ENCODE measurements at regions not wholly inside any gene's neighbourhood (a gene's known extent, or its start where the extent isn't known, plus 50 kb on each side); places are given as distances from the start of the nearest gene placed in this dataset.

DNA sequence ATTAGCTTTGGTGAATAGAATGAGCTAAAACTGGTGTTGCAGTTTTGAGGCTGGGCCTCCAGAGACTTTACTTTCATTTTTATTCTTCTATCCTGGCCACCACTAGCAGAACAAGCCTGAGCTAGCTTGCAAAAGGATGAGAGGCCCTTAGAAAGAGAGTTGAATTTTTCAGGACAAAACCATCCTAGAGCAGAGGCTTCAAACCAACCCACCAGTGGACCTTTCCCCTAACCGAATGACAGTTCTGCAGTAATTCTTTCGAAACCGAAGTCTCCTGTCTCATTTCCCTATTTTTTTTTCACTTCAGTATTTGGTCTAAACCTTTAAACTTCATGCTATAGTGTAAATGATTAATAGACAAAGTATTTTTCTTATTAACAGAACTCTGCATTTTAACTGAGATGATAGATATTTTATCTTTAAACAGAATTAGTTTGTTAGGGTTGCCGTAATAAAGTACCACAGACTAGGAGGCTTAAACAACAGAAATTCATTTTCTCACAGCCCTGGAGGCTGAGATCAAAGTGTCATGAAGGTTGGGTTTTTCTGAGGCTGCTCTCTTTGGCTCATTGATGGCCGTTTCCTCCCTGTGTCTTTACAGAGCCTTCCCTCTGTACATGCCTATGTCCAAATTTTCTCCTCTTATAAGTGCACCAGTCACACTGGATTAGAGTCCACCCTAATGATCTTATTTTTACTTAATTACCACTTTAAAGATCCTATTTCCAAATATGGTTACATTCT, 80.6 kb upstream of the PAK5 start:
- no peak for DNase-seq

DNA sequence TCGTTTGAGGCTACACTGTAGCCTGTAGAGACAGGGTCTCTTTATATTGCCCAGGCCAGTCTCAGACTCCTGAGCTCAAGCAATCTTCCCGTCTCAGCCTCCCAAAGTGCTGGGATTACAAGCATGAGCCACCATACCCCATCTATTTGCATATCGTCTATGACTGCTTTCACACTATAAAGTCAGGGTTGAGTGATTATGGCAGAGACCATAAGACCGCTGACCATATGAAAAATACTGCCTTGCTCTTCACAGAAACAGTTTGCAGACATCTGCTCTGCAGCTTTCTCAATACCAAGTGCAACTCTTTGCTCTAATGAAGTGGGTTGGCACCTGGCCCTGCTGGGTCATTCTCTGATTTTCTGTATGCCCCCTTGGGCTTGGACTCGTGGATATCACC, 79.5 kb upstream of the PAK5 start:
- no peak for DNase-seq

DNA sequence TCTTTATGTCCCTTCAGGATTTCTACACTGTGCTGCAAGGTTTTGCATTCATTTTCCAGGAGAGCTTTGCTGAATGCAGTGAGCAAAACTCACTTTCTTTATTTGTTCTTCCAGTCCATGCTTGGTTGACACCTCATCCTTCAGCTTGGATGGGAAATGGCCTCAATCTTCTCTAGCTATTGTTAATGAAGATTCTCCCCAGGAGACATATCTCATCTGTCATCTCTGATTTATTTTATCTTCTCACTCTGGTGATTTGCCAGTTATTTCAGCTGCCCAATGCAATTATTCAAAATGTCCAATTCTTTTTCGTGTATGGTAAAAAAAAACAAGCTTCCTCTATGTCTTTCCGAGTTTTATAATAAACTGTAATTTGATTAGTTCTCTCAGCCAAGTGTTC, 77.9 kb upstream of the PAK5 start:
- DNase-seq: no peak

DNA sequence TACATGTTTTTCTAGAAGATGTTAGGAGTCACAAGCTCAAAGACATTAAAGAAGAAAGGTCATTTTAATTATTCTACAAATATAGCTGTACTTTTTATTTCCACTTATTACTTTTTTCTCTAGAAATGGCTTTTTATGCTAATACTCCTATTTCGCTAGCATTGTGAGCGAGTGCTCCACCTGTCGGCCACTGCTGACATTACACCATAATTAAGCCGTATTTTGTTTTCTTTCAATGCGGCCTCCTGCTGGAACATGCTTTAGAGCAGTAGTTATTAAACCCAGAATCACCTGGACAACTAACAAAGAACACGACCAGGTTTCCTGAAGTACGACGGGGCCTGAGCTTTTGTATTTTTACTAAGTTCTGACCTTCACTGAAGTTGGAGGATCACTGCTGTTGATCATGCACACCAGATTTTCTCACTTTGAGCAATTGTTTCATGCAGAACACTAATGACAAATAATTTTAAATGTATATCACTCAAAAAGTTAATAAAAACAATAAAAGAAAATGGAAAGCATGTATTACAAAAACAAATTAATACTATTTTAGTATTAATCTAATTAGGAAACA, 74.1 kb upstream of the PAK5 start:
- DNase-seq: no peak

DNA sequence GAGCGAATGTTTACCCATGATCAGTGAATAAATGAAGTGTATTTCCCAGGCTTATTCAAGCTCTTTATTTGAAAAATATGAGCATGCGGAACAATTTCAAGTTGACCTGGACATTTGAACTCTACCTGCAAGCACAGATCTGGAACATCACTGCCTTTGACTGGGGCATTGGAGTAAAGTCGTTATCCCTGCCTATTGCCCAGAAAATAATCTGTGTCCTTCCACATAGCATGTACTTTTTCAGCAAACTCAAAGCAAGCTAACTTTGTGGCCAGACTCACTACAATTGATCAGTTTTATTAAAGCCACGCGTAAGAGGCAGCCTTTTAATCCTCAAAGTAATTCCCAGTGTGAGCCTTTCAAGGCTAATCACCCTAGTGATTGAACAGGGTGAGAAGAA, 73.4 kb upstream of the PAK5 start:
- no peak for DNase-seq

DNA sequence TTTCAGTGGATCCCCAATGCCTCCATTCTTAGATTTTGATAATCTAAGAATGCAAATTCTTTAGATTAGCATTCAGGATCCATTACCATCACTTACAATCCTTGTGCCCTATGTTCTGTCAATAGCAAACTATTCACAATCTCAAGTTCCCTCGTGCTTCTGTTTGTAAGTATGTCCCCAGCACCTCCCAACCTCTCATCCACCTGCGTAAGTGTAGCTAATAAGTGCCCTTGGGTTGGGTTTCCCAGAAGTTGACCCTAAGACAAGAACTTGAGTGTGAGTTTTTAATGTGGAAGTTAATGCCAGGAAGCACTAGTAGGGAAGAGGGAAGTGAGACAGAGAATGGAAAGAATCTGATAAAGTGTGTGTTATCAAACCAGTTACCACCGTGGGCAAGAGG, 72.6 kb upstream of the PAK5 start:
- no peak for DNase-seq

DNA sequence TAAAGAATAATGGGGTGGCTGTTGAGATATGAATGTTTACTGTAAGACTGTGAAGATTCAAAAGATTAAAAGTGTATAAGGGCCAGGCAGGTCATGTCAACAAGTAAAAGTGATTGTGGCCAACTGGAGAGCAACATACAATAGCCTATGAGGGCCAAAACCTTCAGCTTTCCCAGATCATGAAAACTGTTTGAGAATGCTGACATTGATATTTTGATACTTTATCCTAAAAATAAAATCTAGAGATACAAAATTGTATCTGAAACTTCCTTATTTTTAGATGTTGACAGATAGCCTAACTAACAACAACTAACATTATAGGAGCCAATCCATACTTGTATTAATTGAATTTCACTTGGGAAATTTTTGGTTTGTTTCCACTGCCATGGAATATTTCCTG, 70.3 kb upstream of the PAK5 start:
- no peak for DNase-seq

DNA sequence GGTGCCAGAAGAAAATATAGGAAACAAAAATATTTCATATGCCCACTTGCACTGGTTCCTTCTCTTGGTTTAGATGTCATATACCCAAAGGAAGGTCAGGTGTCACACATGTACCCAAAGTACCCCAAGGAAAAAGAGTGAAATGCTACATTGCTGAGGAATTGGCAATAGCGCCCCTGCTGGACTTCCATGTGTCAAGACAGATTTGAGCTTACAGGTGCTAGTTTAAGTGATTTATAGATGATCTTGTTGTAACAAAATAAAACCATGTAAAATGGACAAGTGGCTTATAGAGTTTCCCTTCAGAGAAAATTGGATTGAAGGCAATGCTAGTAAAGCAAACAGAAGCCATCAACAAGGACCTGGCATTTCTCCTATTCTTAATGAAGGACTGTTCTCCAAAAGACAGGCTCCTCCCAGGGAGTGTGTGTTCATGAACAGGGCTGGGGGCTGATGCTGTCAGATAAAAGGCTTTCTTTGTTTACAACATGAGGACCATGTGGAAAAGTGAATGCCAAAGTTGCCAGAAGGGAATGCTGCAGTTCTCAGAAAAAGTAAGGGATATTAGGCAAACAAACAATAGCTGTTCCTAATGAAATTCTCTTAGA, 64.3 kb upstream of the PAK5 start:
- DNase-seq: no peak

DNA sequence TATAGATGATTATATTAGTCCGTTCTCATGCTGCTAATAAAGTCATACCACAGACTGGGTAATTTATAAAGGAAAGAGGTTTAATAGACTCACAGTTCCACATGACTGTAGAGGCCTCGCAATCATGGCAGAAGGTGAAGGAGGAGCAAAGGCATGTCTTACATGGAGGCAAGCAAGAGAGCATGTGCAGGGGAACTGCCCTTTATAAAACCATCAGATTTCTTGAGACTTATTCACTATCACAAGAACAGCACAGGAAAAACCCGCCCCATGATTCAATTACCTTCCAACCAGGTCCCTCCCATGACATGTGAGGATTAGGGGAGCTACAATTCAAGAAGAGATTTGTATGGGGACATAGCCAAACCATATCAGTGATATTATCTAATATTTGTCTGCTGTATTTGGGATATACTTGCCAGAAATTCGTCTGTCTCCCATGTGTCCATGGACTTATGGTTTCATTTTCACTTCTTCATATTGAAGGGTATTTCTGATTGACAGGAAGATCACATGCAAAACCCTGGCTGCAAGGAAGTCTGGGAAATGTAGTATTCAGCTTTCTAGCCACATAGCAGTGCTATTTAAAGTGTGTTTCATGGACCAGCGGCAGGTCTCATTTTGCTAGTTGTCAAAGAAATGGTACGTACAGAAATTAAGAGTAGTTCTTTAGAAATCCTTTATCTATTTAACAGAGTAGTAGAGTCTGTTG, 50.5 kb upstream of the PAK5 start:
- no peak for DNase-seq
